Hematopoietic multipotent progenitor cell (in vitro differentiated cells): ENCODE measurements at regions not wholly inside any gene's neighbourhood (a gene's known extent, or its start where the extent isn't known, plus 50 kb on each side); places are given as distances from the start of the nearest gene placed in this dataset.

ENCODE experiments used
- DNase-seq, 3 donors: peaks; one replicate each; pipeline ENCODE4 v3.0.0-alpha.2; 2011 to 2015; ENCODE audit warnings: low read depth in 2 of 3, low spot score in 2 of 3

GRCh38 chr2:71826826-71827523 lies 320.7 kb downstream of the CYP26B1 start:
- DNase-seq = no peak

GRCh38 chr2:71826299-71826698 lies 321.4 kb downstream of the CYP26B1 start:
- DNase-seq = no peak

- DNase-seq = no peak
Measured at GRCh38 chr2:71824436-71824835, 323.2 kb downstream of the CYP26B1 start.

- no peak for DNase-seq
Measured at GRCh38 chr2:71823526-71823925, 324.1 kb downstream of the CYP26B1 start.

GRCh38 chr2:71822463-71822862 lies 325.2 kb downstream of the CYP26B1 start:
- no peak for DNase-seq

- DNase-seq = no peak
Measured at GRCh38 chr2:71821856-71822255, 325.8 kb downstream of the CYP26B1 start.

GRCh38 chr2:71816815-71817214 lies 330.8 kb downstream of the CYP26B1 start:
- no peak for DNase-seq

- no peak for DNase-seq
Measured at GRCh38 chr2:71815701-71816474, 331.8 kb downstream of the CYP26B1 start.

GRCh38 chr2:71814885-71815284 lies 332.8 kb downstream of the CYP26B1 start:
- DNase-seq = no peak

GRCh38 chr2:71813807-71814470 lies 333.7 kb downstream of the CYP26B1 start:
- no peak for DNase-seq

GRCh38 chr2:71813315-71813714 lies 334.3 kb downstream of the CYP26B1 start:
- no peak for DNase-seq

GRCh38 chr2:71812736-71813135 lies 334.9 kb downstream of the CYP26B1 start:
- DNase-seq = no peak

GRCh38 chr2:71811726-71812125 lies 335.9 kb downstream of the CYP26B1 start:
- DNase-seq = no peak

- no peak for DNase-seq
Measured at GRCh38 chr2:71811157-71811556, 336.5 kb downstream of the CYP26B1 start.

- DNase-seq = no peak
Measured at GRCh38 chr2:71807581-71808451, 339.8 kb downstream of the CYP26B1 start.

GRCh38 chr2:71806432-71806831 lies 341.2 kb downstream of the CYP26B1 start:
- no peak for DNase-seq

GRCh38 chr2:71804281-71804751 lies 343.3 kb downstream of the CYP26B1 start:
- DNase-seq = no peak

GRCh38 chr2:71803398-71803797 lies 344.3 kb downstream of the CYP26B1 start:
- no peak for DNase-seq

- DNase-seq = no peak
Measured at GRCh38 chr2:71802556-71802955, 345.1 kb downstream of the CYP26B1 start.

GRCh38 chr2:71801969-71802368 lies 345.7 kb downstream of the CYP26B1 start:
- peak in 1 of 3 donors; percentile 21 for DNase-seq

- DNase-seq = no peak
Measured at GRCh38 chr2:71801556-71801955, 346.1 kb downstream of the CYP26B1 start.
